ENCODE measurements at regions not wholly inside any gene's neighbourhood (a gene's known extent, or its start where the extent isn't known, plus 50 kb on each side); places are given as distances from the start of the nearest gene placed in this dataset.
"Not testable (repeated sequence)": the region's sequence is repeated elsewhere in the genome, so short reads cannot be mapped to it uniquely, and the experiment has no call there.

GRCh38 chr4:117678861-117679260, 355.4 kb upstream of the NDST3 start:
- H3K27me3 Mint-ChIP-seq = no peaks in the 10 kb centered on the region
- peaks cover 0 to 1% (median 0%) of the 10 kb centered on the region in 3 donors for H3K4me1 Mint-ChIP-seq

DNA sequence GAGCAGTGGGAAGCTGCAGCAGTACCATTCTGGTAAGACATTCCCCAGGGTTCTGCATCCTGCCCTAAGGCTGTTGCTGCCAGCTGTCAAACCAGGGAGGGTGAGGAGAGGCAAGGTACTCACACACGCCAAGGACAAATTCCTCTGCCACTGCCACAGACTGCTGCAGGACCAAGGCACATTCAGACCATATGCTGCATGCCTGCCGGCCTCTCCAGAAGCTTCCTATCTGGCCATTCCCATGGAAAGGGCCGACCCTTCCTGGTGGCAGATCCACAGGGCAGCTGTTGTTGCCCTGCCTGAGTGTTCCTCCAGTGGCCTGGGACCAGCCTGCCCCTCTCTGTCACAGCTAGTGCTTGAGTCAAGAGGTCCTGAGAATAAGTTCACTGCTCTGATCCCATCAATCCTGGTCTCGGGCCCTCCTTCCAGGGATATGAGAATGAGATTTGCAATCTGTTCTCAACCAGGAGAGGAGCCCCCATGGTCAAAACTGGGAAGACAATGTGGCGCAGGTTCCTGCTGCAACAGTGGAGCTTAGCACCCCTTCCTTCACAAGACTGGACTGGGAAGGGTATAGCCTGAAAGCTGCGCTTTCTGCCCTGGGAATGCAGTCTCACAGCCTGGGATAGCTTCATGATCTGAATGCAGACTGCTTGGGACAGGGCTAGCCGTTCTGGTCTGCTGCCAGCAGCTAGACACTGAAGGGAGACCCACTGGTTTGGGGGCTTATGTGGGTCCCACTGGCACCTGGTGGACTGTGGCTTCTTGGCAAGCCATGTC, 342.5 kb upstream of the NDST3 start:
- Mint-ChIP-seq H3K4me3 (no peak overlapping the region), H3K9me3 (peaks cover 4 to 10% (median 5%) of the 10 kb centered on the region in 3 donors), H3K27ac (no peak overlapping the region), H3K4me1 (peaks cover 0 to 2% (median 0%) of the 10 kb centered on the region in 3 donors), H3K27me3 (no peaks in the 10 kb centered on the region), H3K36me3 (no peaks in the 10 kb centered on the region)

More at GRCh38 chr4:117678861-117679260, 355.4 kb upstream of the NDST3 start:
- Mint-ChIP-seq H3K9me3 (peaks cover 1 to 16% (median 5%) of the 10 kb centered on the region in 3 donors), H3K27ac (no peak overlapping the region), H3K36me3 (no peaks in the 10 kb centered on the region), H3K4me3 (no peak overlapping the region)

GRCh38 chr4:117692538-117692937, 341.7 kb upstream of the NDST3 start:
- Mint-ChIP-seq H3K9me3 (peaks cover 4 to 10% (median 6%) of the 10 kb centered on the region in 3 donors), H3K4me1 (peaks cover 0 to 2% (median 0%) of the 10 kb centered on the region in 3 donors), H3K27ac (no peak overlapping the region), H3K4me3 (no peak overlapping the region), H3K27me3 (no peaks in the 10 kb centered on the region), H3K36me3 (no peaks in the 10 kb centered on the region)

- Mint-ChIP-seq H3K27me3 (no peaks in the 10 kb centered on the region), H3K36me3 (no peaks in the 10 kb centered on the region), H3K4me1 (no peaks in the 10 kb centered on the region), H3K27ac (no peak overlapping the region), H3K4me3 (no peak overlapping the region), H3K9me3 (peaks cover 1 to 7% (median 4%) of the 10 kb centered on the region in 3 donors)
These were observed 334.7 kb upstream of the NDST3 start for GRCh38 chr4:117699595-117699994.

GRCh38 chr4:117700111-117700892, 334.0 kb upstream of the NDST3 start:
- H3K27me3 Mint-ChIP-seq = no peaks in the 10 kb centered on the region
- H3K4me1 Mint-ChIP-seq = no peaks in the 10 kb centered on the region
- H3K36me3 Mint-ChIP-seq = no peaks in the 10 kb centered on the region
- H3K4me3 Mint-ChIP-seq = no peak overlapping the region
- H3K9me3 Mint-ChIP-seq = peaks cover 1 to 4% (median 4%) of the 10 kb centered on the region in 3 donors
- no peak overlapping the region for H3K27ac Mint-ChIP-seq

DNA sequence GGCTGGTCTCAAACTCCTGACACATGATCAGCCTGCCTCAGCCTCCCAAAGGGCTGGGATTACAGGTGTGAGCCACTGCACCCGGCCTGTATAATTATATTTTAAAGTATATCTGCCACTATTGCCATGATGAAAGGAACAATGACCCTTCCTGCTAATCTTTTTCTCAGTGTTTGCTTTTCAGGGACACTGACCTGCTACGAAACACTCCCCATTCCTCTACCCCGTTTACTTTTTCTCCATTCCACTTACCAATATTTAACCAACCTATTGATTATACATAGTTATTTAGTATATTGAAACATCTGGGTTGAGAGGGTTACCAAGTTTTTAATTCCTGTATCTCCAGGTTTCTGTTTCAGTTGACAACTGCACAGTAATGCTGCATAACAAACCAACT, 331.9 kb upstream of the NDST3 start:
- no peak overlapping the region for H3K27ac Mint-ChIP-seq
- H3K4me3 Mint-ChIP-seq = no peak overlapping the region
- H3K4me1 Mint-ChIP-seq = no peaks in the 10 kb centered on the region
- no peaks in the 10 kb centered on the region for H3K27me3 Mint-ChIP-seq
- H3K9me3 Mint-ChIP-seq = peaks cover 0 to 2% (median 0%) of the 10 kb centered on the region in 3 donors
- H3K36me3 Mint-ChIP-seq = no peaks in the 10 kb centered on the region

DNA sequence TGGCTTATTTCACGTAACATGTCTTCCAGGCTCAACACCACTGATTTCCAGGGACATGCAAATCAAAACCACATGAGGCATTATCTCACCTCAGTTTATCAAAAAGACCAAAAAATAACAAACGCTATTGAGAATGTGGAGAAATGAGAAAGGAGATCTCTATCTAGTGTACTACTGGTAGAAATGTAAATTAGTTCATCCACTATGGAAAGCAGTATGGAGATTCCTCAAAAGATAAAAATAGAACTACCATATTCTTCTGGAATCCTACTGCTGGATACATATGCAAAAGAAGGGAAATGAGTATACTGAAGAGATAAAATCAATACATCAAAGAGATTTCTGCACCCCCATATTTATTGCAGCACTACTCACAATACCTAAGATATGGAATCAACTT, 329.6 kb upstream of the NDST3 start:
- H3K4me3 Mint-ChIP-seq = no peak overlapping the region
- H3K27me3 Mint-ChIP-seq = no peaks in the 10 kb centered on the region
- no peaks in the 10 kb centered on the region for H3K36me3 Mint-ChIP-seq
- H3K27ac Mint-ChIP-seq = no peak overlapping the region
- peaks cover 2 to 7% (median 5%) of the 10 kb centered on the region in 3 donors for H3K9me3 Mint-ChIP-seq
- H3K4me1 Mint-ChIP-seq = no peaks in the 10 kb centered on the region

- no peaks in the 10 kb centered on the region for H3K36me3 Mint-ChIP-seq
These were observed 293.6 kb upstream of the NDST3 start for GRCh38 chr4:117740736-117741135.

GRCh38 chr4:117745379-117745778, 288.9 kb upstream of the NDST3 start:
- not testable (repeated sequence) for H3K4me3 Mint-ChIP-seq, H3K9me3 Mint-ChIP-seq, H3K36me3 Mint-ChIP-seq, H3K27me3 Mint-ChIP-seq, H3K27ac Mint-ChIP-seq, H3K4me1 Mint-ChIP-seq

More at GRCh38 chr4:117740736-117741135, 293.6 kb upstream of the NDST3 start:
- H3K27ac Mint-ChIP-seq = no peak overlapping the region
- no peak overlapping the region for H3K4me3 Mint-ChIP-seq
- H3K4me1 Mint-ChIP-seq = no peaks in the 10 kb centered on the region
- peaks cover 0 to 7% (median 3%) of the 10 kb centered on the region in 3 donors for H3K9me3 Mint-ChIP-seq
- no peaks in the 10 kb centered on the region for H3K27me3 Mint-ChIP-seq

DNA sequence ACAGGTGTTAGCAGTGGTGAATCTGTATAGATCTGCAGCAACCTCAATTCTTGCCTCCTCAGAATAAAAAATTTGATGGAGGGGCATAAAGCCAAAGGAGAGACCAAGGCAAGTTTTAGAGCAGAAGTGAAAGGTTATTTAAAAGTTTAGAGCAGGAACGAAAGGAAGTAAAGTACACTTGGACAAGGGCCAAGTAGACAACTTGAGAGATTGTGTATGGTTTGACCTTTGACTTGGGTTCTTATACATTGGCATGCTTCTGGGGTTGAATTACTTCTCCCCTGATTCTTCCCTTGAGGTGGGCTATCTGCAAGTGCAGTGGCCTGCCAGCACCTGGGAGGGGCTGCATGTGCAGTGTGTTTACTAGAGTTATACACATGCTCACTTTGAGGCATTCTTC, 278.8 kb upstream of the NDST3 start:
- no peak overlapping the region for H3K4me3 Mint-ChIP-seq
- H3K36me3 Mint-ChIP-seq = no peaks in the 10 kb centered on the region
- H3K27ac Mint-ChIP-seq = no peak overlapping the region
- no peaks in the 10 kb centered on the region for H3K27me3 Mint-ChIP-seq
- H3K4me1 Mint-ChIP-seq = no peaks in the 10 kb centered on the region
- H3K9me3 Mint-ChIP-seq = peaks cover 7 to 11% (median 10%) of the 10 kb centered on the region in 3 donors

- no peaks in the 10 kb centered on the region for H3K4me1 Mint-ChIP-seq
- no peaks in the 10 kb centered on the region for H3K27me3 Mint-ChIP-seq
- H3K27ac Mint-ChIP-seq = no peak overlapping the region
- H3K9me3 Mint-ChIP-seq = no peaks in the 10 kb centered on the region
- H3K4me3 Mint-ChIP-seq = no peak overlapping the region
- H3K36me3 Mint-ChIP-seq = no peaks in the 10 kb centered on the region
These were observed 265.7 kb upstream of the NDST3 start for GRCh38 chr4:117768610-117769009.

GRCh38 chr4:117770269-117771102, 263.8 kb upstream of the NDST3 start:
- H3K27ac Mint-ChIP-seq = no peak overlapping the region
- H3K36me3 Mint-ChIP-seq = no peaks in the 10 kb centered on the region
- H3K4me1 Mint-ChIP-seq = no peaks in the 10 kb centered on the region
- no peaks in the 10 kb centered on the region for H3K27me3 Mint-ChIP-seq
- H3K4me3 Mint-ChIP-seq = no peak overlapping the region
- H3K9me3 Mint-ChIP-seq = no peaks in the 10 kb centered on the region

- Mint-ChIP-seq H3K9me3 (peaks cover 0 to 3% (median 0%) of the 10 kb centered on the region in 3 donors), H3K4me3 (no peak overlapping the region), H3K4me1 (no peaks in the 10 kb centered on the region), H3K27me3 (no peaks in the 10 kb centered on the region), H3K36me3 (no peaks in the 10 kb centered on the region), H3K27ac (no peak overlapping the region)
These were observed 262.5 kb upstream of the NDST3 start for GRCh38 chr4:117771647-117772337.

GRCh38 chr4:117773064-117773936, 261.0 kb upstream of the NDST3 start:
- Mint-ChIP-seq H3K36me3 (no peaks in the 10 kb centered on the region), H3K27ac (no peak overlapping the region), H3K27me3 (no peaks in the 10 kb centered on the region), H3K4me1 (no peaks in the 10 kb centered on the region), H3K4me3 (no peak overlapping the region), H3K9me3 (peaks cover 0 to 3% (median 0%) of the 10 kb centered on the region in 3 donors)

Data from IgD-negative memory B cell (primary cell).